ENCODE measurements at regions not wholly inside any gene's neighbourhood (a gene's known extent, or its start where the extent isn't known, plus 50 kb on each side); places are given as distances from the start of the nearest gene placed in this dataset.
A peak's percentile ranks its signal among the peaks of the same experiment; 100 is the strongest.

DNA sequence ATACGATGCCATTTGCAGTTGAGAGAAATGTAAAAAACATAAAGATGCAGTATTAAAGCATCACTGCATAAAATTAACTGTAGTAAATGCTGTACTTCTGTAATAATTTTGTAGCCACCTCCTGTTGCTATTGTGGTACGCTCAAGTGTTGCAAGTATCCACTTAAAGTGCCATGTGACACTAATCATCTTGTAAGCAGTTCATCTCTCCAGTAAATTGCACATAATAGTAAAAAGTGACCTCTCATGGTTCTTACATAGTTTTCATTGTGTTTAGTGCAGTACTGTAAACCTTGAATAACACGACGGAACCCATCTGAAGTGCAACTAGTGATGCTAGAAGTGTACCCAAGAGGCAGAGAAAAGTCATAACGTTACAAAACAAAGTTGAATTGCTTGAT lies 190.1 kb upstream of the VGLL2 start:
- H3K4me3 ChIP-seq (ENCODE audit: low read depth, low read length), result no peak overlapping the region
- no peak for DNase-seq (ENCODE audit: low read depth)

DNA sequence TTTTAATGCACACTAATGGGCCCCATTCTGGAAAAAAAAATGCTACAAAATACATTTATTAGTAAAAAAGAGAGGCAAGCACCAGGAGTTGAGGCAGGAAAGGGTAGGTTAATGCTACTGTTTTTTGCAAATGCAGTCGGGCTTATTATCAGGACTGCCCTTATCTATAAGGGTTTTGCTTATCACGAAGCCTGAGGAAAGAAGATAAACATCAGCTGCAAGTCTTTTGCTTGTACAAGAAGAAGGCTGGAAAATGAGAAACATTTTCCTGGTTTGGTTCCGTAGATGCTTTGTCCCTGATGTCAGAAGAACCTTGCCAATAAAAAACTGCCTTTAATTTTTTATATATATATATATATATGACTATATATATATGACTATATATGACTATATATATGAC lies 189.3 kb upstream of the VGLL2 start:
- no peak overlapping the region for H3K4me3 ChIP-seq (ENCODE audit: low read depth, low read length)
- no peak for DNase-seq (ENCODE audit: low read depth)

DNA sequence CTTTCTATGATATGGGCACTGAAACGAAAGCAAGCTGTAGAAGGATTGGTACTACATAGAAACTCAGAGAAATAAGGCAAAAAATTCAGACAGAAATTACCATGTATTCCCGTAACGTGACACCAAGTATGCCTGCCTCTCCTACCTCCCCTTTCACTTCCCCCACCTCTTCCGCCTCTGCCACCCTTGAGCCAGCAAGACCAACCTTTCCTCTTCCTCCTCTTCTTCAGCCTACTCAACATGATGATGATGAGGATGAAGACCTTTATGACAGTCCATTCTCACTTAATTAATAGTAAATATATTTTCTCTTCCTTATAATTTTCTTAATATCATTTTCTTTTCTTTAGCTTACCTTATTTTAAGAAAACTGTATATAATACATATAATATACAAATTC lies 188.1 kb upstream of the VGLL2 start:
- DNase-seq (ENCODE audit: low read depth), result no peak

DNA sequence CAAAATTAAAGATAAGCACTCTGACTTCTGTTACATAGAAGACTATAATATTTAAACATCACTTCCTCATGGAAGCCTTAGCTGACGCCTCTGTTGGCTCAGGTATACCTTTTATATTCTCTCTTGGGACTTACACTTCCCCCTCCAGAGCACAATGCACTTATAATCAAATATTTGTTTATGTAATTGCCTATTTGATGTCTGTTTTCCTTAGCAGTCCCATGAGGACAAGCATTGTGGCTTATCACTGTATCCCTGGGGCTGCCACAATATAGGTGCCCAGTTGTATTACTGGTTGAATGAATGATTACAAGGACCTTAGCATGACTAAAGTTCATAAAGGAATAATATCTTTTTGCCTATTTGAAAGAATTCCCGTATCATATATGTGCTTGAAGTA lies 186.7 kb upstream of the VGLL2 start:
- no peak overlapping the region for H3K4me3 ChIP-seq (ENCODE audit: low read depth, low read length)
- DNase-seq (ENCODE audit: low read depth), result no peak

More for the DNA sequence above, 188.1 kb upstream of the VGLL2 start:
- H3K4me3 ChIP-seq (ENCODE audit: low read depth, low read length), result no peak overlapping the region

DNA sequence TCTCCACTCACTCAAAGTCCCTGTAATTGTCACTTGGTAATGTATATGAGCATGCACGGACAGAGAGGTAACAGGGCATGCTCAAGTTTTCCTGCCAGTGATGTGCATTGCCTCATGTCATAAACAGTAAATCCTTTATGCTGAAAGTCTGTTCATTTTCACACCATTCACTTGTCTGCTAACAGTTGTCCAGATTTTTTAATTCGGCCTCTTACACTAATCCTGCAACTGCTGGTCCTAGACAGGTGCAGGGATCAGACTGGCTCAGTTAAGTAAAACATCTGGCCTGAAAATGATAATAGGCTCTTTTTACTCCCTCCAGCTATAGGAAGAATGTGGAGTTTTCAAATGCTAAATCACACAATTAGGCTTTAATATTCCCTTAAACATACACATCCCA lies 185.4 kb upstream of the VGLL2 start:
- no peak overlapping the region for H3K4me3 ChIP-seq (ENCODE audit: low read depth, low read length)

DNA sequence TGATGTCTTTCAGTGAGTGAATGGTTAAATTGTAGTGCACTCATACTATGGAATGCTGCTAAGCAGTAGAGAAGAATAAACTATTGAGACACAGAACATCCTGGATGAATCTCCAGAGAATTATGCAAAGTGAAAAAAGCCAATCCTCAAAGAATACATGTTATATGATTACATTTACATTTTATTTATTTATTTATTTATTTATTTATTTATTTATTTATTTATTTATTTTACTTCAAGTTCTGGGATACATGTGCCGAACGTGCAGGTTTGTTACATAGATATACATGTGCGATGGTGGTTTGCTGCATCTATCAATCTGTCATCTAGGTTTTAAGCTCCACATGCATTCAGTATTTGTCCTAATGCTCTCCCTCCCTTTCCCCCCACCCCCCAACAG lies 175.8 kb upstream of the VGLL2 start:
- H3K4me3 ChIP-seq (ENCODE audit: low read depth, low read length), result no peak overlapping the region
- no peak for DNase-seq (ENCODE audit: low read depth)

More for the DNA sequence above, 185.4 kb upstream of the VGLL2 start:
- DNase-seq (ENCODE audit: low read depth), result peak; percentile 19

DNA sequence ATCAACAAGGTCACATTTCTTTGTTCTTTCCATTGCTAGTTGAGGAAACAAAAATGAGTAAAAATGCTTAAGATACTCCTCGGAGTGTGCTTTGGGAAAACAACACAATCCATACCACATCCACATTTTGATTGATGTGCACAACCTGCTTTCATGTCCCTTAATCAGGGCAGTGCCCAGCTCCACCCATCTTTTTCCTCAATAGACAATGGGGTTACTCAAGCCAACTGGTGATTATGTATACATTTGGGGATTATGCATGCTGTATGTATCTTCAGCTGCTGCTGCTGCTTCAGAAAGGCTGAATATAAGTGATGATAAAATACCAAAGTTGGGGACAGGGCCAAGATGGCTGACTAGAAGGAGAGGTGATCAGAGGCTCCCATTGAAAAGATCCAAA lies 155.2 kb upstream of the VGLL2 start:
- DNase-seq (ENCODE audit: low read depth), result no peak
- H3K4me3 ChIP-seq (ENCODE audit: low read depth, low read length), result no peak overlapping the region

DNA sequence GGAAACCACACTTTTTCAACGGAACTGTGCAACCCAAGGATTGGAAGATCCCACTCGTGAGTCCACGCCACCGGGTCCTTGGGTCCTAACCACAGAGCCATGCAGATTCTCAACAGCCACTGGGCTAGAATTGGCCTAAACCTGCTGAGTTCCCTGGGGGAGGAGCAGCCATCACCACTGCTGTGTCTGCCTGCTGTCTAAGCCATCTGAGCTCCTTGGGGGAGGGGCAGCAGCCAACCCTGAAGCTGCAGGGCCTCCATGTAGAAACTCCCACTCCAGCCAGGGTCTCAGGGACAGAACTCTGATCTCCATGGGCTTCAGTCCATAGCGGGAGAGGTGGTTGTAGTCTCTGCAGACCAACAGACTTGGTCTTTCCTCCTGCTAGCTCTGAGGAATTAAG lies 154.6 kb upstream of the VGLL2 start:
- H3K4me3 ChIP-seq (ENCODE audit: low read depth, low read length), result no peak overlapping the region
- DNase-seq (ENCODE audit: low read depth), result no peak

DNA sequence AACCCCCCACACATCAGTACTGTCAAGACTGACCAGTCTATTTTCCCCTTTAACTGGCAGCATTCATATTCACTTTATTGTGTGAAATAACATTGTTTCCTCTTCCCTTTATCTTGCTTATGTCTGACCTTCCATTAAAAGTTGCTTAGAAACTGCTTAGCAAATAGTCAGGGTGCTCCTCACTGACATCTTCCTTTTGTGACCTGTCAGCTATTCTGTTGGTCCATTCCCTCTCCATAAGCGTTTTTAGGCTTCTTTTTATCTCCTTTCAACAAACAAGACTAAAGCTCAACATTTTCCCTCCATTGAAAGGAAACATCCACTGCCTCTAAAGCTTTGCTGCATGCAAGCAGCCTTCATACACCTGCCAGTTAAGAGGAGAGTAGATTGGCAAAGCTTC lies 147.7 kb upstream of the VGLL2 start:
- no peak for DNase-seq (ENCODE audit: low read depth)
- H3K4me3 ChIP-seq (ENCODE audit: low read depth, low read length), result no peak overlapping the region

DNA sequence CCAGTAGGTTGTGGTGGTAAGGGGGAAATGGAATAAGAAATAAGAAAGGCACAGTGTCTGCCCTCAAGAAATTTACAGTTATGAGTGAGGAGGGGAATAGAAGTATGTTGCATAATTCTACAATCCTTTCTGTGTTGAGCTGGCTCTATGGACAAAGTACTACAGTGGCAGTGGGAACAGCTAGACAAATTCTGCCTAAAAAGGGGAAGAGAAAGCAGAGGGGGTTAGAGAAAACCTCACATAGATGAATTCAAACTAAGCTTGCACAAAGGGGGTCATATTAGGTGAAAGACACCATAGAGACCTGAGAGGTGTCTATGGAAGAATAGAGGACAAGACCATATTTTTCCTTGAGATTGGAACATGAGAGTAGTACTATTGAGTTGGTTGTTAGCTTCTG lies 146.9 kb upstream of the VGLL2 start:
- no peak for DNase-seq (ENCODE audit: low read depth)
- H3K4me3 ChIP-seq (ENCODE audit: low read depth, low read length), result no peak overlapping the region

DNA sequence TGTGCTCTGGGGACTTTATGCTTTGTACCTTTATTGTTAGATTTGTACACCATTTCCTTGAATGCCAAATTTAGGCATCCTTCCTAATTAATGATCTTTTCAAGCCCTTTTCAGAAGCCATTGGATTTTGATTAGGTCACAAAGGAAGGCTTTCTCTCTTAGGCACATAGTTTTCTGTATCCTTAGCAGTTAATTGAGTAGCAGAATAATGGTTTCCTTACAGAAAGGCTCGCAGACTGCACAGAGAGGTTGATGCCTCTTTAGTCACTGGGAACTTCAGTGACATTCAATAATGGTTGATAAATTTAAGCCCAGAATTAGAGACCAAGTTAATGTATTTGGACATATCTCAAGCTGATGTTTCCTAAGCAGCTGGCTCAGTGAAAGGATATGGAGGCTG lies 139.1 kb upstream of the VGLL2 start:
- no peak for DNase-seq (ENCODE audit: low read depth)
- no peak overlapping the region for H3K4me3 ChIP-seq (ENCODE audit: low read depth, low read length)

DNA sequence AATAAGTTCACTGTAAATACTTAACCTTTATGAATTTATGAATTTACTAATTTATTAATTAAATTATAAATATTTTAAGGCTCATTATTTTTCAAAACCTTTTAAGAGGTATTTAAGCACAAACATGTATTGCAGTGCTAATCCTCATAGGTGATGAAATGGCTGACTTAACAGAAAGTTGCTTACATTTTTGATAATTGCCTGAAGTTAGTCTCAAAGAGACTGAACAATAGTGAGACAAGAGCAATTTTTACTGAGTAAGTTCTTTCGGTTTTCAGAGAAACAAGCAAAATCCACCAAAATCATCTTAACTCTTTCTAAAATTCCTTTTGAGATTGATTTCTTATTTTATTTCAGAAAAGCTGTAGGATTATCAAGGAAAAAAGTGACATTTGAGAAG lies 137.3 kb upstream of the VGLL2 start:
- no peak for DNase-seq (ENCODE audit: low read depth)
- no peak overlapping the region for H3K4me3 ChIP-seq (ENCODE audit: low read depth, low read length)

DNA sequence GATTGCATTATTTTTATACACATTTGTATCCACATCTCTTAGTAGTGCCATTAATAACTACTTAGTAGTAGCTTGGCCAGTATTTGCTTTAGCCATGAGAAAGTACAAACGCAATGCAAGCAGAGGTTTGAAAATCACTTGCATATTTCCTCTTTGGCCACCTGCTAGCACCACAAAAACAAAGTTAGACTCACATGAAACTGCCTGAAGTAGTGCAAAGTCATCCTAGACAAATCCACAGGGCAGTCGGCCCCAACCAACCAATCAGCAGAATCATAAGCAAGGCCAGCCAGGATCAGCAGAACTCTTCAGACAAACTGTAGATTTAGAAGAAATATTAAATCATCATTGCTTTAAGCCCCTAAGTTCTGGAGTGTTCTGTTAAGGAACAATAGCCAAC lies 135.2 kb upstream of the VGLL2 start:
- no peak for DNase-seq (ENCODE audit: low read depth)
- no peak overlapping the region for H3K4me3 ChIP-seq (ENCODE audit: low read depth, low read length)

DNA sequence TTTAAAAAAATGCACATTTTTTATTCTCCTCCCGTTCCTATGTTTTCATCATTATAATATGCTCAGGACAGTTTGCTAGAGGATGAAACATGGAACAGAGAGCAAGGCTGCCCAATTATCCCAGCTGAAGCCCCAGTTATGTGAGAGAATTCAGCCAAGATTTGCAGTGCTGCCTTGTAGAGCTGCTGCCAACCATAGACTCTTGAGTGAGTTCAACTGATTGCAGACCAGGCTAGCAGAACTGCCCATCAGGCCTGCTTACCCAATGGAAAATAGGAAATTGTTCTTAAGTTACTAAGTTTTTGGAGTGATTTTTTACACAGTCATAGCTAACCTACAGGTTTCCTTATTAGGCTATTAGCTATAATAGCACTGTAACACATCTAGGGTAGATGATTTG lies 128.7 kb upstream of the VGLL2 start:
- no peak overlapping the region for H3K4me3 ChIP-seq (ENCODE audit: low read depth, low read length)
- DNase-seq (ENCODE audit: low read depth), result no peak

DNA sequence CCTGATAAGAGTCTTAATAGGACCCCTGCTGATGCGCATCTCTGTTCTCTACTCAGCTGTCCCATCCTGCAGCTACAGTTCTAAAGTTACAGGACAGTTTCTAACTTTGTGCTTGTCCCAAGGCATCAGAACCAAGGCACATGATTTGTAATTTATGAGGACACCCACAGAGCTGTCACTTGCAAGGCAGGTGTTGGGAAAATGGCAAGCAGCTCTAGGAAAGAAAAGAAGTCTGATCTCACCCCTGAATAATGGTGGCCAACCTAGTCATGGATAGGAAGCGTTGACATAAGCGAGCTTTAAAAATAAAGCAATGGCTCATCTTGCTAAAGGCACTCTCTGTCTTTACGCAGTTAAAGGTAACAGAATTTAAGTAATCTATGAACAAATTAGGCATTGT lies 127.6 kb upstream of the VGLL2 start:
- H3K4me3 ChIP-seq (ENCODE audit: low read depth, low read length), result no peak overlapping the region
- no peak for DNase-seq (ENCODE audit: low read depth)

DNA sequence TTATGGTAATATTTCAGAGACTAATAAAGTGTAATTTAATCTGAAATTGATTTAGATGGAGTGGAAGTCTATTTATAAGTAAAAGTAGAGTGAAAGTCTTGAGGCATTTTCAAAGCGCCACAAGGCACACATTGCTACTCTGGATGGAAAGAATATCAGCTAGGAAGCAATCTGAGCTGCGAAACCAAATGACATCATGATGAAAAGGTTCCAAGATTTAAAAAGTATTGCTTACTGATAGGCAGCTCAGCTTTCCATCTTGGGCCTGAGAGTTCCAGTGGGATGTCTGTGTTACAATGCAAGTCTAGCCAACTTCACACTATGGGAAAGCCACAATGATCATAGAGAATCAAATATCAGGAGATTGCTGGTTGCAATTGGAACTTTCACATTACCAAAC lies 126.9 kb upstream of the VGLL2 start:
- no peak for DNase-seq (ENCODE audit: low read depth)
- H3K4me3 ChIP-seq (ENCODE audit: low read depth, low read length), result no peak overlapping the region

DNA sequence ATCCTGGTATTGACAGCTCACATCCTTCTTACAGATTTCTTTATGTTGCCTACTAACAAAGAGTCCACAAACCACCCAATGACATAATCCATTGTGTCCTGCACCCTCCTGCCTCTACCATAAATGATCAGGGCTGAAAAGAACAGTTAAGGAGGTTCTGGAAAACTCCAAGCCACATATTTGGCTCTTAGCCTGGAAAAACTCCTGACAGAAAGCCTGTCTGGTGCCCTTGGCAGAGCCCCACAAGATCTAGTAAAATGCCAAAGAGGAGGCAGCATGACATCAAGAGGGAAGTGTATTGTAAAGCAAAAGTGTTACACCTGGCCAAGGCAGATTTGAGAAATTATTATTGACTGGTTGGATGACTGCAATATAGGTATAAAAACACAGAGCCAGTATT lies 126.4 kb upstream of the VGLL2 start:
- H3K4me3 ChIP-seq (ENCODE audit: low read depth, low read length), result no peak overlapping the region
- DNase-seq (ENCODE audit: low read depth), result no peak

DNA sequence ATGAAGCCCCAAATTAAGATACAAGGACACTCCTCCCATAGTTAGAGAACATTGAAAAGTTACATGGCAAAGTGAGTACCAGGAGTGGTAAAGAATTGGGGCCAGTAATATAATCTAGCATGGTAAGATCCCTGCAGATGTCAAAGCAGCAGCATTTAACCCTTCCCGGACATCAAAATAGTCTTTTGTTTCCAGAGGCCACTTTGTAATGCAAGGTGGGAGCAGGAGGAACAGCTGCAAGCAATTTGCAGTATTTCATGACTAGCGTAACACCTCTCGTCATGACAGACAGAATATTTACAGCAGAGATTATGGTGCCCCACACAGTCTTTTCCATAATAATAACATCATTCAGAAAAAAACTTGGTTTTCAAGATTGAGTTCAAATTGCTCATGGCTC lies 123.2 kb upstream of the VGLL2 start:
- H3K4me3 ChIP-seq (ENCODE audit: low read depth, low read length), result no peak overlapping the region
- no peak for DNase-seq (ENCODE audit: low read depth)

DNA sequence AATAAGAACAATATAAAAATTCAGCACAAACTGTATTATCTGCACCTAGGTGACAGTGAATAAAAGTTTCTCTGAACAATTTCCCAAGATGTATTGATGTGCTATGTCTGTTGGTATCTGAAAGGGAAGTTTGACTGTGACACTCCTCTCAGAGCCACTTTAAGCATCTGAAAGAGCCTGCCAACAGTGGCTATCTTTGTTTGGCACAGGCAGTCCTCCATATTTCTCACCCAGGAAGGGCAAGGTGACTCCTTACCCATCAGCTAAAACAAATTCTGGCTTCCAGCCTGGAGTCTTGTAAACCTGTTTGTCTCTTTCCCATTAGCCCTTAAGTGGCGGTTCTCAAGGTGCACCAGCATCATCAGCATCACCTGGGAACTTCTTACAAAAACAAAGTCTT lies 122.4 kb upstream of the VGLL2 start:
- no peak overlapping the region for H3K4me3 ChIP-seq (ENCODE audit: low read depth, low read length)
- DNase-seq (ENCODE audit: low read depth), result no peak

DNA sequence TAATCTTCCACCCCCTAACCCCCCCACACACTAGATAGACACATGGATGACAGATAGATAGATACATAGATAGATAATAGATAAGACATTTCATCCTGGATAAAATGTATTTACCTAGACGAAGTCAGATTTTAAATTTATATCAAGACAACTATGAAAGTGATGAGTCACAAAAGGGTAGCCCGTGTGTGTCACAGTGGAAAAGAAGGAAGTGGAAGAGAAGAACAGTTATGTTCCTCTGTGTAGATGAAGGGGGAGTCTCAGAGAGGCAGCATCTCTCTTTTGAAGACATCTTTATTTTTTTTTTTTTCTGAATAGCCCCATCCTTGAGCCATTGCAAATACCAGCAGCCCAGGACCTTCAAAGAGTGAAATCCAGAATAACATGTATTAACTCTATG lies 121.7 kb upstream of the VGLL2 start:
- DNase-seq (ENCODE audit: low read depth), result no peak
- no peak overlapping the region for H3K4me3 ChIP-seq (ENCODE audit: low read depth, low read length)

DNA sequence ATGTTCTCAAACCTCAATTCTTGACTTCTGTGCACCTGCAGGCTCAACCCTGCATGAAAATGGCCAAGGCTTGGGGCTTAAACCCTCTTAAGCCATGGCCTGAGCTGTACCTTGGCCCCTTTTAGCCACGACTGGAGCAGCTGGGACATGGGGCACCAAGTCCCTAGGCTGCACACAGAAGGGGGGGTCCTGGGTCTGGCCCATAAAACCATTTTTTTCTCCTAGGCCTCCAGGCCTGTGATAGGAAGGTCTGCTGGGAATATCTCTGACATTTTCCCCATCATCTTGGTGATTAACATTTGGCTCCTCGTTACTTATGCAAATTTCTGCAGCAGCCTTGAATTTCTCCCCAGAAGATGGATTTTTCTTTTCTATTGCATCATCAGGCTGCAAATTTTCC lies 119.4 kb upstream of the VGLL2 start:
- DNase-seq (ENCODE audit: low read depth), result no peak
- no peak overlapping the region for H3K4me3 ChIP-seq (ENCODE audit: low read depth, low read length)

DNA sequence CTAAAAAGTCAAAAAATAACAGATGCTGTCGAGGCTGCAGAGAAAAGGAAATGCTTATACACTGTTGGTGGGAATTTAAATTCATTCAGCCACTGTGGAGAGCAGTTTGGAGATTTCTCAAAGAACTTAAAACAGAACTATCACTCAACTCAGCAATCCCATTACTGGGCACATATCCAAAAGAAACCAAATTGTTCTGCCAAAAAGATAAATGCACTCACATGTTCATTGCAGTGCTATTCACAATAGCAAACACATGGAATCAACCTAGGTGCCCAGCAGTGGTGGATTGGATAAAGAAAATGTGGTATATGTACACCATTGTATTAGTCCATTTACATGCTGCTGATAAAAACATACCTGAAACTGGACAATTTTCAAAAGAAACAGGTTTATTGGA lies 116.0 kb upstream of the VGLL2 start:
- no peak for DNase-seq (ENCODE audit: low read depth)
- H3K4me3 ChIP-seq (ENCODE audit: low read depth, low read length), result no peak overlapping the region

DNA sequence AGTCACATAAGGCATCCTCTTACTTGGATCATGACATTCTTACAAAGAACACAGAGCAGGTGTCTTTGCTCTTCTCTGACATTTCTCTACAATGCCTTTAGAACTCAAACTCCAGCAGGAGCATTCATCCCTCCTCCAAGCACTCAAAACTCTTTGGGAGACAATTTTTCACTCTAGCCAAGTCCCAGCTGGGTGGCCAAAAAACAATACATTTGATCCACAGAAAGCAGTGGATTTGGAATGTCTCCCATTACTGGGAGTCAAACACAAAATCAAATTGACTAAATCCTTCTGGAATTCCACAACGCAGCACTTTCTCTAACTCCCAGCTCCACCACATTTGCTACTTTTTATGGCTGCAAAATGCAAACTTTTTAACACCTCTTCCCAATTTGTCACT lies 108.6 kb upstream of the VGLL2 start:
- no peak overlapping the region for H3K4me3 ChIP-seq (ENCODE audit: low read depth, low read length)
- DNase-seq (ENCODE audit: low read depth), result no peak
